H54 (cell line): ENCODE measurements at regions not wholly inside any gene's neighbourhood (a gene's known extent, or its start where the extent isn't known, plus 50 kb on each side); places are given as distances from the start of the nearest gene placed in this dataset.

Experiments used
- DNase-seq: peaks from one replicate; pipeline ENCODE4 v3.0.0; 2011; ENCODE audit warnings: low spot score, mixed read lengths; ENCODE audit not compliant: insufficient read length
- FAIRE-seq: peaks from 3 replicates; lab custom pipeline; 2011; peaks lifted over from hg19 to GRCh38; lab: Jason Lieb, UNC
- POLR2A ChIP-seq: IDR thresholded peaks from 2 replicates; pipeline ENCODE4 v1.6.1; 2011; ENCODE audit warnings: low read depth, mild to moderate bottlenecking, low read length

DNA sequence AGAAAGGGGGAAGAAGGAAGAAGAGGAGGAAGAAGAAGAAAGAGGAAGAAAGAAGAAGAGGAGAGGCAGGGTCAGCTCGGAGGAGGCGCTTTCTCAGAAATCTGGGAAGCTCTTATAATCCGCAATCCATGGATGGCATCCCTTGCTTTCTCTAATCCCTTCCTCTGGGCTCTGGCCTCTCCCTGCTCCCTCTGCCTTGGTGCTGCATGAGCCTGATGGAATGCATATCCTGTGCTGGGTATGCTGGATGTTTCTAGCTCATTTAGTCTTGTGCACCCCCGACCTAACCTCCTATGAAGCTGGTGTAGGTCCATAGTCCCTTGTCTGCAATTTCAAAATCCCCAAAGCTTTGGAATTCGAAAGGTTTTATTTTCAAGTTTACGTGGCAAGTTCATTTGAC, 94.2 kb upstream of the MYL2 start:
- no peak for DNase-seq
- FAIRE-seq = no peak
- no peak for TF ChIP-seq POLR2A

DNA sequence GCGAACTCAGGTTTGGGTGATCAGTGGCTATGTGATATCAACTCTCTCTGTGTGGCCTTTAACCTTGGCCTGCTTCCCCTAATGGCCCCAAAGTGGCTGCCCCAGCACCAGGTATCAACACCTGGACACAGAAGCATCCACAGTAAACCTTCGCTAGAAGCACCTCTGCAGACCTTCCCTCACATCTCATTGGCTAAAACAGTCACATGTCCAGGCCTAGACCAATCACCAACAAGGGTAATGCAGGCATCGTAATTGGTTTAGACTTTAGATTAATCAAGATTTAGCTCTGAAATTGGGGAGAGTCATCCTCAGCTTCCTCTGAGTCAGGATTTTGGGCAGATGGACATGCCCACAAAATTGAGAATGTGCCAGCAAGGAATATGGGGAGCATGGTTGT, 92.5 kb upstream of the MYL2 start:
- no peak for TF ChIP-seq POLR2A
- FAIRE-seq (no peak), DNase-seq (no peak)

DNA sequence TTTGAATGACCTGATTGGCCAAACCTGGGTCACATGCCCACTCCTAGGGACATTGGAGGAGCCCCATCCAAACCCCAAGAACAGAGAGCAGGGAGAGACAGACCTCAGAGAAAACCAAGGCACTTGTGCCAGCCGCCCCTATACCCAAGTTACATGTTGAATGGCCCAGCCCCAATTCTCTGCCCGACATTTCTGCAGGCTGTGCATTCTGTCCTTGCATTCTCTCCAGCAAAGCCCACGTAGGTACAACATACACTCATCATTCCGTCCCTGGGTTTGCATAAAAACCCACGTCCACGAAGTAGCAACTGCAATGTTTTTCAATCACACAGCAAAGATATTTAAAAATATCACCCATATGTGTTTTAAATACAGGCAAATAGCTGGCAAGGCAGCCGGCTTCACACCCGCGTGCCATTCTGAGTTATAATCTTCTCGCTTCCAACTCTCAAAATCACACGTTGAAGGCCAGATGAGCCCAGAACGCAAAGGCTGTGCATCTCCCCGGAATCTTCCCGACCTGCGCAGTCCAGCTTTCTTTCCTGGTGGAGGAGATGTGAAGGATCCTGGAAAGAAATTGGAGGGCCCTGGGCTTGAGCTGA, 91.7 kb upstream of the MYL2 start:
- no peak for FAIRE-seq
- no peak for TF ChIP-seq POLR2A
- no peak for DNase-seq

DNA sequence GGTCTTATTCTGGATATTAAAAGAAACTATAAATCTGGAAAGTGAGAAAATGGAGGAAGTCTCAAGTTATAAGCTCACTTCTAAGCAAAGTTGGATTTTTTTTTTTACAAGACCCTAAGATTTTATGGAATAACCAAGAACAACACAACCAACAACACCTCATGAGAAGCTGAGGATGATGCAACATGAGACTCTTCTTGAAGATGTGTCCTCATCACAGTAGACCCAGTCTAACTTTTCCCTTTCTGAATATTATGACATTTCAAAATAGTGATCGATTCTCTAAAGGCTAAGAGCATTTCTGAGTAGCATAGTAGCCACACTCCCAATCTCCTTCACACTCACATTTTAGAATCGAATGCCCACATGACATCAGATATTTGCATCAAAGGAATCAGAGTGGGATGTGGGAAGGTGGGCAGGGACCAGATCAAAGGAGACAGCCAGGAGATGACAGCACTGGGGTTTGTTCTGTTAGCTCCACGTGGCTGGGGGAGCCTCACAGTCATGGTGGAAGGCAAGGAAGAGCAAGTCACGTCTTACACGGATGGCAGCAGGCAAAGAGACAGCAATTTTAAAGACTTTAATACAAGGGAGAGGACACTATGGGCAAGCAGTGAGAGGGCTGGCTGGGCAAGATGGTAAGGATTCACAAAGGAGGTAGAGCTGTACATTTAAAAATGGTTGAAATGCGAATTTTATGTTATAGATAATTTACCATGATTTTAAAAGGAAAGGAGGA, 90.7 kb upstream of the MYL2 start:
- FAIRE-seq (no peak), DNase-seq (no peak)
- TF ChIP-seq POLR2A = no peak

DNA sequence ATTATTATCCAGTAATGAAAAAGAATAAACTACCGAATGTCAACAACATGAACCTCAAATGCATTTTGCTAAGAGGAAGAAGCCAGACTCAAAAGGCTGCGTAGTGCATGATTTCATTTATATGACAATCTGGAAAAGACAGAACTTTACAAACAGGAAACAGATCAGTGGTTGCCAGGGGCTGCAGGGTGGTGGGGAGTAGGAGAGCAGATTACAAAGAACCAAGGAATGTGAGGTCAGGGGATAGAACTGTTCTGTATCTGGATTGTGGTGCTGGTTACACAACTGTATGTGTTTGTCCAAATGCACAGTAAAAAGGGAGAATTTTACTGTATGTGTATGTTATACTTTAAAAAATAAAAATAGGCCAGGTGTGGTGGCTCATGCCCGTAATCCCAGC, 89.7 kb upstream of the MYL2 start:
- no peak for DNase-seq
- TF ChIP-seq POLR2A = no peak
- FAIRE-seq = no peak

DNA sequence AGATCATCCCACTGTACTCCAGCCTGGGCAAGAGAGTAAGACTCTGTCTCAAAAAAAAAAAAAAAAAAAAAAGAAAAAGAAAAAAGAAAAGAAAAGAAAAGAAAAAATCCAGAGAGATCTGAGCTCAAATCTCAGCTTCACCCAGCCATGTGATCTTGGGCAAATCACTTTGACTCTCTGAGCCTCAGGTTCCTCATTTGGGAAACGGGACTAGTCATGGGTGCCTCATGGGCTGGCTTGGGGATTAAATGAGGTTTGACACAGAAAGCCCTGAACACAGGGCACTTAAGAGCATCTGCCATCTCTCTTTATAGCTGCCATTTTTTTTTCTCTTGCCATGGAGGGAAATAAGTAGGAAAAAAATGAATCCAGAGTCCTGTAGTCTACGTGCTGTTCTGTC, 86.2 kb upstream of the MYL2 start:
- no peak for TF ChIP-seq POLR2A
- DNase-seq (no peak), FAIRE-seq (no peak)

DNA sequence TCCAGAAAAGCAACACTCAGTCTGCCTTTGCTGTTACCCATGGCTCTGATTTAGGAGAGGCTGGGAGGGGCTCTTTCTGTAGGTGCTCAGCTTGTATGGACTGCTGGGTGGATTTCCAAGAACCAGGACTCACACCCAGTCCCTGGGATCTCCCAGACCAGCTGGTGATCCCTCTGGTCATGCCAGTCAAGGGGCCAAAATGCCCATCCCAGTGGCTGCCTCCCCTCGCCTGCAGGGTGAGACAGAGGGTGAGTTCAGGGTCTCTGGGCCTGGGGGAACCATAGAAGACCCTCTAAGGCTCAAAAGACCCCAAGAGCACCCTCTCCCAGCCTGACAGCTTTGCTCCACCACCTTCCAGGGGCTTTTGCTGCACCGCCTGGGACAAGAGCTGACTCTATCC, 78.6 kb upstream of the MYL2 start:
- FAIRE-seq (no peak), DNase-seq (no peak)
- TF ChIP-seq POLR2A = no peak

DNA sequence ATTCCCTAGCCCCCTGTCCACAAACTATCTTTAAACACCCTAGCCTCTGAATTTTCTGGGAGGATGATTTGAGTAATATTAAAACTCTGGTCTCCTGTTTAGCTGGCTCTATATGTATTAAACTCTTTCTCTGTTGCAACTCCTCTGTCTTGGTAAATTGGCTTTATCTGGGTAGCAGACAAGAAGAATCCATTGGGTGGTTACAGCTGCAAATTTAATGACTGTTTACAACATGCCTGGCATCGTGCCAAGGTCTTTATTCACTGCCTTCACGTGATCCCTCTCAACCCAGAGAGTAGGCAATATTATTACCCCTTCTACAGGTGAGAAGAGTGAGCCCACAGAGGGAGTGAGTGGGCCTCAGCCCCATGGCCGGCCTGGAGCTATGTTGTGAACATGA, 77.8 kb upstream of the MYL2 start:
- FAIRE-seq (no peak), DNase-seq (no peak)
- no peak for TF ChIP-seq POLR2A

DNA sequence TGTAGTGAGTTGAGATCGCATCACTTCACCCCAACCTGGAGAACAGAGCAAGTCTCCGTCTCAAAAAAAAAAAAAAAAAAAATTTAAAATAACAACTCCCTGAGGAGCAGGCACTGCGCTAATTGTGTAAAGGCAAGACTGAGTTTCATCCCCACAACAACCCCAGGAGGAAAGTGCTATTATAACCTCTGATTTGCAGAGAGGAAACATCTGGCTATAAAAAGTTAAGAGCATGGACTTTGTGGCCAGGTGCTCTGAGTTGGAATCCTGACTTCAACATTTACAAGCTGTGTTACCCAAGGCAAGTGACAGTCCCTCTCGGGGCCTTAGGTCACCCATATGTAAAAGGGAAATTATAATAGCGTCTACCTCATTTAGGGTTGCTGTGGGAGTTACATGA, 76.0 kb upstream of the MYL2 start:
- FAIRE-seq = no peak
- DNase-seq = no peak
- no peak for TF ChIP-seq POLR2A

DNA sequence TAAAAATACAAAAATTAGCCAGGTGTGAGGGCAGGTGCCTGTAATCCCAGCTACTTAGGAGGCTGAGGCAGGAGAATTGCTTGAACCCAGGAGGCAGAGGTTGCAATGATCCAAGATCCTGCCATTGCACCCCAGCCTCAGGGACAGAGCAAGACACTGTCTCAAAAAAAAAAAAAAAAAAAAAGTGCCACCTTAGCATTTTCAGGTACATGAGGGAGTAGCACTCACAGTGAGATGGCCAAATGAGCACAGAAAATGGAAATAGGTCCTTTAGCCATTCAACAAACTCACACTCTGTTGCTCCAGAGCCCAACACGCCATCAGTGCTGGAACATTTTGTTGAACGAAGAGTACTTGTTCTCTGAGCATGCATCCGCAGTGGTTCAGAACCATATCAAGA, 75.2 kb upstream of the MYL2 start:
- FAIRE-seq = no peak
- TF ChIP-seq POLR2A = no peak

DNA sequence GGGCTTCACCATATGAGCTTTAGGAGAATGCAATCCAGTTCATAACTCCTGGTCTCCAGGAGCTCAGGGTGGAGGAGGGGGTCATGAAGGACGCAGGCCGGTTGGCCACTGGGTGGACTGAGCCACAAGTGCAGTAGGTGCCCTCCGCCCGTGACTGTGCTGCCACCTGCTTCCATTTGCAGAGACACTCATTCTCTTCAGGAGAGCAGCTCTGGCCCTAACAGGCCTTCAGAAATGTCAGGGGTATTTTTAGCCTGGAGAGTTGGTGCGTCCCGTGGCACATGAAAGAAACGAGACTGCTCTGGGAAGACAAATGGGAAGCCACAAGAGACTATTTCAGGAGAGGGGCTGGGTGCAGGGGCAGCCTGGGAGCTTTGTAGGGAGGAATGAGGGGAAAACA, 74.6 kb upstream of the MYL2 start:
- no peak for TF ChIP-seq POLR2A
- no peak for FAIRE-seq
- DNase-seq = no peak

More for the DNA sequence above, 75.2 kb upstream of the MYL2 start:
- no peak for DNase-seq

DNA sequence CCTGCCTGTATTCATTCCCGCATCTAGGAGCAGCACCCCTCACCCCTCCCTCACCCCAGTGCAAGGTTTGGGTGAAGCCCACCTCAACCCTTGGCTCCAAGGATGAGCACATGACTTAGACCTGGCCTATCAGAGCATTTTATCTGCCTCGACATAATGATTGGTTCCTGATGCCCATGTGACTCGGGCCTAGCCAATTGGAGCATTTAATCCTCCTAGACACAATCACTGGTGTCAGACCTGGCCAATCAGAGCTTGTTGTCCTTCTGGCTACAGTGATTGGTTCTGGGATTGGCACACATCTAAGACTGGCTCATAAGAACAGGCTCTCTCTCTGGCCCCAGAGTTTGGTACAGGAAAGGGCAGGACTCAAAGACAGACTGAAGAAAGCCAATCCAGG, 73.1 kb upstream of the MYL2 start:
- FAIRE-seq (no peak), DNase-seq (no peak)
- TF ChIP-seq POLR2A = no peak

DNA sequence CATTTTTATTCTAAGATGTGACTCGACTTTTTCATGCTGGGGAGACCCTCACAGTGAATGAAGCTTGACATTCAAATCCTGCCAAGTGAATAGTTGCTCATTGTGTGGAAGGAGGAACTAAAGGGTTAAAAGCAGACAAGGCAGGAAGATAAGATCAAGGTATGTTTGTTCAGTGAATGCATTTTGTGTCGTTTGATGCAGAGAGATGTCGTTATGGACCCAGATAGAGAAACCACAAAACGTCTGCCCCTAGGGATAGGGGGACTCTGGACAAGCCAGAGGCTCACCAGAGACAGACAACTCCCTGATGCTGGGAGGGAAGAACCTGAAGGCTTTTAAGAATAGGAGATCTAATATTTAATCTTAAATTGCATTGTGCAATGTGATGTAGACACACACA, 72.5 kb upstream of the MYL2 start:
- no peak for FAIRE-seq
- no peak for DNase-seq
- no peak for TF ChIP-seq POLR2A

DNA sequence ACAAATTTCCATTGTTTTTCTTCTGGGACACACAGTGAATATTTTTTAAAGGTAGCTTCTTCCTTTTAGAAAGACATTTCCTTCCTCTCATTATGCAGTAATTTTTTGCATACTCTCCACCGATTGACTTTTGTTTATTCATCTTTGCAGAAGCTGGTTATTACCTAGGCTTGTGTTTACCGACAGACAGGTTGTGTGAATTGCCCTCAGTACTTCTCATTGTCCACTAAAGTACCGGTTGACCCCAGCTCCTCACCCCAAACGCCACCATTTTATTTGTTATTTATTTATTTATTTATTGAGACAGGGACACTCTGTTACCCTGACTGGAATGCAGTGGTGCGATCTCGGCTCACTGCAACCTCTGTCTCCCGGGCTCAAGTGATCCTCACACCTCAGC, 63.4 kb upstream of the MYL2 start:
- FAIRE-seq (no peak), DNase-seq (no peak)
- TF ChIP-seq POLR2A = no peak

DNA sequence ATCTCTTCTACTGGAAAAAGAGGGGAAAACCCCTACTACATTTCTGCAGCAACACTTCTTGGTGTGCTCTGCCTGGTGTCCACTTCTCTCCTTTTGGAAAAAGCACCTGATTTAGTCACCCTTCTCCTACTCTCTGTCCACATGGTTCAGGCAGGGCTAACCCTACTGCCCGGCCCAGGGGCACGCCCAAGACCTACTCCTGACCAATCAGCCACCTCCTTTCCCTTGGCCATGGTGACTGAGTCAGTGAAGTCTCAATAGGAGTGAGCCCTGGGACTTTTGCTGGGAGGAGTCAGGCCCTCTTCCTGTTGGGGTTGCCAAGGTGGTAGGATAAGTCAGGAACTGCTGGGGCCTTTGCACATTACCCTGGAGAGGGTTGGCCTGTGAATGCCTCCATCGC, 52.5 kb upstream of the MYL2 start:
- no peak for DNase-seq
- no peak for FAIRE-seq
- TF ChIP-seq POLR2A = no peak
